GM23338 (cell line): ENCODE measurements at regions not wholly inside any gene's neighbourhood (a gene's known extent, or its start where the extent isn't known, plus 50 kb on each side); places are given as distances from the start of the nearest gene placed in this dataset.

ENCODE experiments used
- ATAC-seq: fragments of 200-7000 bp; cut with Tn5 transposase; 3 replicates; pipeline ENCODE4 v1.9.1; 2020
- DNase-seq: peaks from one replicate; pipeline ENCODE4 v3.0.0-alpha.2; 2015; ENCODE audit warnings: low spot score
- H2AFZ ChIP-seq: fragments of 200-600 bp; sonication (generic); 2 replicates; pipeline ENCODE4 v1.8.0; 2016; ENCODE audit warnings: antibody characterized with exemption, mild to moderate bottlenecking, moderate library complexity
- H3F3A ChIP-seq: fragments of 200-600 bp; sonication (generic); replicated peaks from 2 replicates; pipeline ENCODE4 v1.8.0; 2017; ENCODE audit warnings: antibody characterized with exemption, mixed run types, low read depth
- H3K27ac ChIP-seq: fragments of 200-600 bp; sonication (generic); 2 replicates; pipeline ENCODE4 v1.6.1; 2016; ENCODE audit warnings: low read depth
- H3K27me3 ChIP-seq: fragments of 200-600 bp; sonication (generic); 2 replicates; pipeline ENCODE4 v1.8.0; 2016; ENCODE audit warnings: mild to moderate bottlenecking, mixed run types, moderate library complexity; ENCODE audit not compliant: insufficient read depth
- H3K36me3 ChIP-seq: fragments of 200-600 bp; sonication (generic); 2 replicates; pipeline ENCODE4 v1.8.0; 2016; ENCODE audit warnings: mild to moderate bottlenecking; ENCODE audit not compliant: insufficient read depth
- H3K4me1 ChIP-seq: fragments of 200-600 bp; sonication (generic); 2 replicates; pipeline ENCODE4 v1.8.0; 2016; ENCODE audit warnings: mild to moderate bottlenecking, moderate library complexity; ENCODE audit not compliant: insufficient read depth
- H3K4me2 ChIP-seq: fragments of 200-600 bp; sonication (generic); 2 replicates; pipeline ENCODE4 v1.7.1; 2017; ENCODE audit warnings: mixed run types
- H3K4me3 ChIP-seq: fragments of 200-600 bp; sonication (generic); 2 replicates; pipeline ENCODE4 v1.6.1; 2016; ENCODE audit warnings: mixed run types
- H3K79me2 ChIP-seq: fragments of 200-600 bp; sonication (generic); replicated peaks from 2 replicates; pipeline ENCODE4 v1.8.0; 2017; ENCODE audit warnings: mild to moderate bottlenecking; ENCODE audit not compliant: insufficient read depth
- H3K9me2 ChIP-seq: fragments of 200-600 bp; sonication (generic); 2 replicates; pipeline ENCODE4 v1.8.0; 2017; ENCODE audit not compliant: insufficient read depth
- H4K20me1 ChIP-seq: fragments of 200-600 bp; sonication (generic); replicated peaks from 2 replicates; pipeline ENCODE4 v1.8.0; 2017; ENCODE audit warnings: mild to moderate bottlenecking; ENCODE audit not compliant: insufficient read depth
- H3K27ac Mint-ChIP-seq: 2 replicates; pipeline ENCODE4 v1.8.0; 2020; ENCODE audit warnings: inconsistent platforms, mild to moderate bottlenecking, moderate library complexity, mixed read lengths
- H3K27me3 Mint-ChIP-seq: 3 replicates; pipeline ENCODE4 v1.8.0; 2022; ENCODE audit warnings: low read depth, mild to moderate bottlenecking, moderate library complexity, mixed read lengths, inconsistent platforms; ENCODE audit not compliant: insufficient read depth, poor library complexity
- H3K36me3 Mint-ChIP-seq: 3 replicates; pipeline ENCODE4 v1.8.0; 2021; ENCODE audit warnings: low read depth, mild to moderate bottlenecking, inconsistent platforms, moderate library complexity, mixed read lengths
- H3K4me1 Mint-ChIP-seq: 3 replicates; pipeline ENCODE4 v1.8.0; 2020; ENCODE audit warnings: mild to moderate bottlenecking, inconsistent platforms, mixed read lengths
- H3K4me3 Mint-ChIP-seq: 3 replicates; pipeline ENCODE4 v1.8.0; 2021; ENCODE audit warnings: moderate library complexity, mild to moderate bottlenecking, inconsistent platforms, mixed read lengths
- H3K9me3 Mint-ChIP-seq: 3 replicates; pipeline ENCODE4 v1.8.0; 2020; ENCODE audit warnings: moderate library complexity, mild to moderate bottlenecking, inconsistent platforms, mixed read lengths
- CREB1 ChIP-seq: fragments of 250-450 bp; sonication (Bioruptor Pico); IDR thresholded peaks from 2 replicates; pipeline ENCODE4 v1.5.0; 2020; ENCODE audit warnings: low read depth, mild to moderate bottlenecking, moderate library complexity
- EZH2 ChIP-seq: fragments of 200-600 bp; sonication (generic); IDR thresholded peaks from one replicate; pipeline ENCODE4 v1.8.0; 2017; ENCODE audit warnings: antibody characterized with exemption, mild to moderate bottlenecking, low read depth; ENCODE audit not compliant: unreplicated experiment
- JUNB ChIP-seq: IDR thresholded peaks from one replicate; pipeline ENCODE4 v1.6.1; 2016; ENCODE audit warnings: antibody characterized with exemption; ENCODE audit not compliant: unreplicated experiment
- NANOG ChIP-seq: IDR thresholded peaks from 2 replicates; pipeline ENCODE4 v1.6.1; 2016; ENCODE audit warnings: antibody characterized with exemption, borderline replicate concordance
- POLR2AphosphoS5 ChIP-seq: IDR thresholded peaks from 2 replicates; pipeline ENCODE4 v1.6.1; 2016; ENCODE audit warnings: antibody characterized with exemption, low read depth
- STAT1 ChIP-seq: IDR thresholded peaks from one replicate; pipeline ENCODE4 v1.6.1; 2016; ENCODE audit warnings: antibody characterized with exemption; ENCODE audit not compliant: unreplicated experiment
- ZNF114 ChIP-seq: fragments of 250-450 bp; sonication (Bioruptor Pico); IDR thresholded peaks from 2 replicates; pipeline ENCODE4 v1.5.0; 2020; ENCODE audit warnings: mild to moderate bottlenecking, moderate library complexity
- TF ChIP-seq, protein P1 (sequence below), 2 experiments: fragments of 200-600 bp in 1 of 2; sonication (generic) in 1 of 2; conservative IDR thresholded peaks; 2 replicates each; pipeline versions ENCODE4 v1.5.1 to v1.6.1; 2016 to 2017; ENCODE audit warnings: antibody characterized with exemption in 2 of 2, low read depth in 2 of 2, mild to moderate bottlenecking in 2 of 2, moderate library complexity in 1 of 2
- TF ChIP-seq, protein P2 (sequence below): IDR thresholded peaks from one replicate; pipeline ENCODE4 v1.6.1; 2018; ENCODE audit warnings: antibody characterized with exemption; ENCODE audit not compliant: unreplicated experiment
- TF ChIP-seq, protein P3 (sequence below): fragments of 250-450 bp; sonication (Bioruptor Pico); IDR thresholded peaks from 2 replicates; pipeline ENCODE4 v1.5.0; 2020; ENCODE audit warnings: mild to moderate bottlenecking, moderate library complexity

DNA sequence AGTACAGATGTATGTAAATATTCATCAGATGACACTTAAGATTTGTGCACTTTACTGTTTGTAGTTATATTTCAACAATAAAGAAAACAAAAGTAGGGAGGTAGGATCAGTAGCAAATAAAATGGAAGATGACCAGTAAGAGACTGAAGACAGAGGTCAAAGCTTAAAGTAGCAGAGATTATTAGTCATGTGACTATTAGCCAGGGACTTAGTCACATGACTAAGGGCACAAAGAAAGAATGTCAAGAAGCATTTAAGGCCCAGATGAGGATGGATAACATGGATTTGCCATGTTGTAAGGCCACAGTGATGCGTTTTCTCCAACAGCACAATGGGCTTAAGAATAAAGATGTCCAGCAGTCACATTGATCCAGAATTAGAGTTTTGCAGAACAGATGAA is 479.6 kb downstream of the BCOR start:
- H3K4me3 Mint-ChIP-seq, result no peak overlapping the region
- no peak overlapping the region for H3K4me2 ChIP-seq
- no peaks in the 10 kb centered on the region for H3K36me3 ChIP-seq
- no peak overlapping the region for H3K4me3 ChIP-seq
- H3K4me1 Mint-ChIP-seq, result peaks cover 22% of the 10 kb centered on the region
- no peak for TF ChIP-seq EZH2
- TF ChIP-seq, protein P1, sequence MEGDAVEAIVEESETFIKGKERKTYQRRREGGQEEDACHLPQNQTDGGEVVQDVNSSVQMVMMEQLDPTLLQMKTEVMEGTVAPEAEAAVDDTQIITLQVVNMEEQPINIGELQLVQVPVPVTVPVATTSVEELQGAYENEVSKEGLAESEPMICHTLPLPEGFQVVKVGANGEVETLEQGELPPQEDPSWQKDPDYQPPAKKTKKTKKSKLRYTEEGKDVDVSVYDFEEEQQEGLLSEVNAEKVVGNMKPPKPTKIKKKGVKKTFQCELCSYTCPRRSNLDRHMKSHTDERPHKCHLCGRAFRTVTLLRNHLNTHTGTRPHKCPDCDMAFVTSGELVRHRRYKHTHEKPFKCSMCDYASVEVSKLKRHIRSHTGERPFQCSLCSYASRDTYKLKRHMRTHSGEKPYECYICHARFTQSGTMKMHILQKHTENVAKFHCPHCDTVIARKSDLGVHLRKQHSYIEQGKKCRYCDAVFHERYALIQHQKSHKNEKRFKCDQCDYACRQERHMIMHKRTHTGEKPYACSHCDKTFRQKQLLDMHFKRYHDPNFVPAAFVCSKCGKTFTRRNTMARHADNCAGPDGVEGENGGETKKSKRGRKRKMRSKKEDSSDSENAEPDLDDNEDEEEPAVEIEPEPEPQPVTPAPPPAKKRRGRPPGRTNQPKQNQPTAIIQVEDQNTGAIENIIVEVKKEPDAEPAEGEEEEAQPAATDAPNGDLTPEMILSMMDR (conservative IDR thresholded peaks at IDR 0.05; ENCODE audit: low read depth in 2 of 2), result no peak
- TF ChIP-seq NANOG, result no peak
- TF ChIP-seq, protein P2, sequence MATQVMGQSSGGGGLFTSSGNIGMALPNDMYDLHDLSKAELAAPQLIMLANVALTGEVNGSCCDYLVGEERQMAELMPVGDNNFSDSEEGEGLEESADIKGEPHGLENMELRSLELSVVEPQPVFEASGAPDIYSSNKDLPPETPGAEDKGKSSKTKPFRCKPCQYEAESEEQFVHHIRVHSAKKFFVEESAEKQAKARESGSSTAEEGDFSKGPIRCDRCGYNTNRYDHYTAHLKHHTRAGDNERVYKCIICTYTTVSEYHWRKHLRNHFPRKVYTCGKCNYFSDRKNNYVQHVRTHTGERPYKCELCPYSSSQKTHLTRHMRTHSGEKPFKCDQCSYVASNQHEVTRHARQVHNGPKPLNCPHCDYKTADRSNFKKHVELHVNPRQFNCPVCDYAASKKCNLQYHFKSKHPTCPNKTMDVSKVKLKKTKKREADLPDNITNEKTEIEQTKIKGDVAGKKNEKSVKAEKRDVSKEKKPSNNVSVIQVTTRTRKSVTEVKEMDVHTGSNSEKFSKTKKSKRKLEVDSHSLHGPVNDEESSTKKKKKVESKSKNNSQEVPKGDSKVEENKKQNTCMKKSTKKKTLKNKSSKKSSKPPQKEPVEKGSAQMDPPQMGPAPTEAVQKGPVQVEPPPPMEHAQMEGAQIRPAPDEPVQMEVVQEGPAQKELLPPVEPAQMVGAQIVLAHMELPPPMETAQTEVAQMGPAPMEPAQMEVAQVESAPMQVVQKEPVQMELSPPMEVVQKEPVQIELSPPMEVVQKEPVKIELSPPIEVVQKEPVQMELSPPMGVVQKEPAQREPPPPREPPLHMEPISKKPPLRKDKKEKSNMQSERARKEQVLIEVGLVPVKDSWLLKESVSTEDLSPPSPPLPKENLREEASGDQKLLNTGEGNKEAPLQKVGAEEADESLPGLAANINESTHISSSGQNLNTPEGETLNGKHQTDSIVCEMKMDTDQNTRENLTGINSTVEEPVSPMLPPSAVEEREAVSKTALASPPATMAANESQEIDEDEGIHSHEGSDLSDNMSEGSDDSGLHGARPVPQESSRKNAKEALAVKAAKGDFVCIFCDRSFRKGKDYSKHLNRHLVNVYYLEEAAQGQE, result no peak
- no peak for TF ChIP-seq ZNF114 (CRISPR knock-in tag)
- no peak for TF ChIP-seq CREB1 (CRISPR knock-in tag)
- TF ChIP-seq STAT1, result no peak
- TF ChIP-seq JUNB, result no peak
- no peak for TF ChIP-seq POLR2AphosphoS5
- TF ChIP-seq, protein P3, sequence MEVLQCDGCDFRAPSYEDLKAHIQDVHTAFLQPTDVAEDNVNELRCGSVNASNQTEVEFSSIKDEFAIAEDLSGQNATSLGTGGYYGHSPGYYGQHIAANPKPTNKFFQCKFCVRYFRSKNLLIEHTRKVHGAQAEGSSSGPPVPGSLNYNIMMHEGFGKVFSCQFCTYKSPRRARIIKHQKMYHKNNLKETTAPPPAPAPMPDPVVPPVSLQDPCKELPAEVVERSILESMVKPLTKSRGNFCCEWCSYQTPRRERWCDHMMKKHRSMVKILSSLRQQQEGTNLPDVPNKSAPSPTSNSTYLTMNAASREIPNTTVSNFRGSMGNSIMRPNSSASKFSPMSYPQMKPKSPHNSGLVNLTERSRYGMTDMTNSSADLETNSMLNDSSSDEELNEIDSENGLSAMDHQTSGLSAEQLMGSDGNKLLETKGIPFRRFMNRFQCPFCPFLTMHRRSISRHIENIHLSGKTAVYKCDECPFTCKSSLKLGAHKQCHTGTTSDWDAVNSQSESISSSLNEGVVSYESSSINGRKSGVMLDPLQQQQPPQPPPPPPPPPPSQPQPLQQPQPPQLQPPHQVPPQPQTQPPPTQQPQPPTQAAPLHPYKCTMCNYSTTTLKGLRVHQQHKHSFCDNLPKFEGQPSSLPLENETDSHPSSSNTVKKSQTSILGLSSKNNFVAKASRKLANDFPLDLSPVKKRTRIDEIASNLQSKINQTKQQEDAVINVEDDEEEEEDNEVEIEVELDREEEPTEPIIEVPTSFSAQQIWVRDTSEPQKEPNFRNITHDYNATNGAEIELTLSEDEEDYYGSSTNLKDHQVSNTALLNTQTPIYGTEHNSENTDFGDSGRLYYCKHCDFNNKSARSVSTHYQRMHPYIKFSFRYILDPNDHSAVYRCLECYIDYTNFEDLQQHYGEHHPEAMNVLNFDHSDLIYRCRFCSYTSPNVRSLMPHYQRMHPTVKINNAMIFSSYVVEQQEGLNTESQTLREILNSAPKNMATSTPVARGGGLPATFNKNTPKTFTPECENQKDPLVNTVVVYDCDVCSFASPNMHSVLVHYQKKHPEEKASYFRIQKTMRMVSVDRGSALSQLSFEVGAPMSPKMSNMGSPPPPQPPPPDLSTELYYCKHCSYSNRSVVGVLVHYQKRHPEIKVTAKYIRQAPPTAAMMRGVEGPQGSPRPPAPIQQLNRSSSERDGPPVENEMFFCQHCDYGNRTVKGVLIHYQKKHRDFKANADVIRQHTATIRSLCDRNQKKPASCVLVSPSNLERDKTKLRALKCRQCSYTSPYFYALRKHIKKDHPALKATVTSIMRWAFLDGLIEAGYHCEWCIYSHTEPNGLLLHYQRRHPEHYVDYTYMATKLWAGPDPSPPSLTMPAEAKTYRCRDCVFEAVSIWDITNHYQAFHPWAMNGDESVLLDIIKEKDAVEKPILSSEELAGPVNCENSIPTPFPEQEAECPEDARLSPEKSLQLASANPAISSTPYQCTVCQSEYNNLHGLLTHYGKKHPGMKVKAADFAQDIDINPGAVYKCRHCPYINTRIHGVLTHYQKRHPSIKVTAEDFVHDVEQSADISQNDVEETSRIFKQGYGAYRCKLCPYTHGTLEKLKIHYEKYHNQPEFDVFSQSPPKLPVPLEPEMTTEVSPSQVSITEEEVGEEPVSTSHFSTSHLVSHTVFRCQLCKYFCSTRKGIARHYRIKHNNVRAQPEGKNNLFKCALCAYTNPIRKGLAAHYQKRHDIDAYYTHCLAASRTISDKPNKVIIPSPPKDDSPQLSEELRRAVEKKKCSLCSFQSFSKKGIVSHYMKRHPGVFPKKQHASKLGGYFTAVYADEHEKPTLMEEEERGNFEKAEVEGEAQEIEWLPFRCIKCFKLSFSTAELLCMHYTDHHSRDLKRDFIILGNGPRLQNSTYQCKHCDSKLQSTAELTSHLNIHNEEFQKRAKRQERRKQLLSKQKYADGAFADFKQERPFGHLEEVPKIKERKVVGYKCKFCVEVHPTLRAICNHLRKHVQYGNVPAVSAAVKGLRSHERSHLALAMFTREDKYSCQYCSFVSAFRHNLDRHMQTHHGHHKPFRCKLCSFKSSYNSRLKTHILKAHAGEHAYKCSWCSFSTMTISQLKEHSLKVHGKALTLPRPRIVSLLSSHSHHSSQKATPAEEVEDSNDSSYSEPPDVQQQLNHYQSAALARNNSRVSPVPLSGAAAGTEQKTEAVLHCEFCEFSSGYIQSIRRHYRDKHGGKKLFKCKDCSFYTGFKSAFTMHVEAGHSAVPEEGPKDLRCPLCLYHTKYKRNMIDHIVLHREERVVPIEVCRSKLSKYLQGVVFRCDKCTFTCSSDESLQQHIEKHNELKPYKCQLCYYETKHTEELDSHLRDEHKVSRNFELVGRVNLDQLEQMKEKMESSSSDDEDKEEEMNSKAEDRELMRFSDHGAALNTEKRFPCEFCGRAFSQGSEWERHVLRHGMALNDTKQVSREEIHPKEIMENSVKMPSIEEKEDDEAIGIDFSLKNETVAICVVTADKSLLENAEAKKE (CRISPR knock-in tag), result no peak
- no peaks in the 10 kb centered on the region for H3K79me2 ChIP-seq
- H3K36me3 Mint-ChIP-seq, result peaks cover 20% of the 10 kb centered on the region
- no peak overlapping the region for H3K27ac Mint-ChIP-seq
- no peaks in the 10 kb centered on the region for H3F3A ChIP-seq
- no peak for ATAC-seq
- H3K27me3 Mint-ChIP-seq, result peaks cover 12% of the 10 kb centered on the region
- no peaks in the 10 kb centered on the region for H3K9me2 ChIP-seq
- H3K9me3 Mint-ChIP-seq, result peaks cover 18% of the 10 kb centered on the region
- H3K27ac ChIP-seq, result no peak overlapping the region
- no peak for DNase-seq
- H3K27me3 ChIP-seq, result no peaks in the 10 kb centered on the region
- H3K4me1 ChIP-seq, result peaks cover 8% of the 10 kb centered on the region; the same call in 1 of the 2 replicates
- H4K20me1 ChIP-seq, result no peaks in the 10 kb centered on the region
- no peak overlapping the region for H2AFZ ChIP-seq
